Loucy (cell line): ENCODE measurements at regions not wholly inside any gene's neighbourhood (a gene's known extent, or its start where the extent isn't known, plus 50 kb on each side); places are given as distances from the start of the nearest gene placed in this dataset.
"Not testable (repeated sequence)": the region's sequence is repeated elsewhere in the genome, so short reads cannot be mapped to it uniquely, and the experiment has no call there.

ENCODE experiments used
- H2AFZ ChIP-seq: fragments of 200-600 bp; sonication (generic); 2 replicates; pipeline ENCODE4 v1.6.0; 2016; ENCODE audit warnings: antibody characterized with exemption, mild to moderate bottlenecking, low read length, moderate library complexity
- H3F3A ChIP-seq: fragments of 200-600 bp; 2 replicates; pipeline ENCODE4 v1.6.0; 2016; ENCODE audit warnings: antibody characterized with exemption, low read depth, mild to moderate bottlenecking
- H3K27me3 ChIP-seq: fragments of 200-600 bp; sonication (generic); 2 replicates; pipeline ENCODE4 v1.6.1; 2014; ENCODE audit warnings: low read length, mild to moderate bottlenecking; ENCODE audit not compliant: insufficient read depth, poor library complexity, severe bottlenecking
- H3K36me3 ChIP-seq: fragments of 200-600 bp; sonication (generic); 2 replicates; pipeline ENCODE4 v1.6.1; 2016; ENCODE audit warnings: low read length; ENCODE audit not compliant: insufficient read depth
- H3K4me1 ChIP-seq: fragments of 200-600 bp; sonication (generic); 2 replicates; pipeline ENCODE4 v1.5.1; 2014; ENCODE audit warnings: low read length, mild to moderate bottlenecking; ENCODE audit not compliant: insufficient read depth, poor library complexity, severe bottlenecking
- H3K4me2 ChIP-seq: fragments of 200-600 bp; sonication (generic); 2 replicates; pipeline ENCODE4 v1.6.0; 2014; ENCODE audit warnings: antibody characterized with exemption, low read length, low read depth, mild to moderate bottlenecking; ENCODE audit not compliant: poor library complexity, severe bottlenecking
- H3K4me3 ChIP-seq: fragments of 200-600 bp; sonication (generic); 2 replicates; pipeline ENCODE4 v1.5.1; 2014; ENCODE audit warnings: low read length, mild to moderate bottlenecking, mixed read lengths; ENCODE audit not compliant: poor library complexity, severe bottlenecking
- H3K79me2 ChIP-seq: fragments of 200-600 bp; sonication (generic); 2 replicates; pipeline ENCODE4 v1.6.1; 2014; ENCODE audit warnings: low read length; ENCODE audit not compliant: insufficient read depth
- H3K9ac ChIP-seq: fragments of 200-600 bp; sonication (generic); 2 replicates; pipeline ENCODE4 v1.6.0; 2014; ENCODE audit warnings: mild to moderate bottlenecking, low read depth, low read length, moderate library complexity; ENCODE audit not compliant: poor library complexity, severe bottlenecking
- H3K9me2 ChIP-seq: fragments of 200-600 bp; sonication (generic); replicated peaks from 2 replicates; pipeline ENCODE4 v1.6.1; 2016; ENCODE audit warnings: low read depth, low read length, mixed read lengths
- H3K9me3 ChIP-seq: fragments of 200-600 bp; sonication (generic); 2 replicates; pipeline ENCODE4 v1.6.1; 2014; ENCODE audit warnings: mild to moderate bottlenecking, antibody characterized with exemption, low read length, low read depth; ENCODE audit not compliant: insufficient read depth
- H4K20me1 ChIP-seq: fragments of 200-600 bp; sonication (generic); 2 replicates; pipeline ENCODE4 v1.6.0; 2014; ENCODE audit warnings: antibody characterized with exemption, low read length, mild to moderate bottlenecking; ENCODE audit not compliant: insufficient read depth, poor library complexity, severe bottlenecking
- EZH2phosphoT487 ChIP-seq: fragments of 200-600 bp; IDR thresholded peaks from 2 replicates; pipeline ENCODE4 v1.6.1; 2018; ENCODE audit warnings: antibody characterized with exemption, mild to moderate bottlenecking, moderate library complexity, borderline replicate concordance
- TF ChIP-seq, protein P1 (sequence below): fragments of 200-600 bp; sonication (generic); conservative IDR thresholded peaks from 2 replicates; pipeline ENCODE4 v1.5.1; 2014; ENCODE audit warnings: mild to moderate bottlenecking, antibody characterized with exemption, low read length

DNA sequence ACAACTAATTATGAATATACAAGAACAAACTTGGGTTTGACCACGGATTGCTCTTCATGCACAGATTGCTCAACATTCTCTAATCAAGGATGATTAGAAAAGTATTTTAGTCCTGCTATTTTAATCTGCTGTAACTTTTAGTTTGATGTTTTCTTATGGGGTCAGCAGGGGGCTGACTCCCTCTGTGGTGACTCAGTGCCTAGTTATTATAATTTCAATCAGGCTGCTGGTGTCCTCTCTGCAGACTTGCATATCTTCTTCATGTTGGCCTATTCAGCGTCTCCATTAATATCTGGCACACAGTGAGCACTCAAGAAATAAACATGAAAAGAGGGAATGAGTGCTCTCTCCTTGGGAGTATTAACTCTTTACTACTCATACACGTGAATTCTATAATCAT is 223.8 kb upstream of the DDI1 start:
- H3F3A ChIP-seq: no peaks in the 10 kb centered on the region
- no peaks in the 10 kb centered on the region for H3K79me2 ChIP-seq
- no peaks in the 10 kb centered on the region for H3K36me3 ChIP-seq
- H3K9ac ChIP-seq: no peak overlapping the region
- no peaks in the 10 kb centered on the region for H3K27me3 ChIP-seq
- no peaks in the 10 kb centered on the region for H4K20me1 ChIP-seq
- no peak for TF ChIP-seq EZH2phosphoT487
- TF ChIP-seq, protein P1, sequence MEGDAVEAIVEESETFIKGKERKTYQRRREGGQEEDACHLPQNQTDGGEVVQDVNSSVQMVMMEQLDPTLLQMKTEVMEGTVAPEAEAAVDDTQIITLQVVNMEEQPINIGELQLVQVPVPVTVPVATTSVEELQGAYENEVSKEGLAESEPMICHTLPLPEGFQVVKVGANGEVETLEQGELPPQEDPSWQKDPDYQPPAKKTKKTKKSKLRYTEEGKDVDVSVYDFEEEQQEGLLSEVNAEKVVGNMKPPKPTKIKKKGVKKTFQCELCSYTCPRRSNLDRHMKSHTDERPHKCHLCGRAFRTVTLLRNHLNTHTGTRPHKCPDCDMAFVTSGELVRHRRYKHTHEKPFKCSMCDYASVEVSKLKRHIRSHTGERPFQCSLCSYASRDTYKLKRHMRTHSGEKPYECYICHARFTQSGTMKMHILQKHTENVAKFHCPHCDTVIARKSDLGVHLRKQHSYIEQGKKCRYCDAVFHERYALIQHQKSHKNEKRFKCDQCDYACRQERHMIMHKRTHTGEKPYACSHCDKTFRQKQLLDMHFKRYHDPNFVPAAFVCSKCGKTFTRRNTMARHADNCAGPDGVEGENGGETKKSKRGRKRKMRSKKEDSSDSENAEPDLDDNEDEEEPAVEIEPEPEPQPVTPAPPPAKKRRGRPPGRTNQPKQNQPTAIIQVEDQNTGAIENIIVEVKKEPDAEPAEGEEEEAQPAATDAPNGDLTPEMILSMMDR: peak; percentile 40
- no peak overlapping the region for H2AFZ ChIP-seq
- H3K4me3 ChIP-seq: no peak overlapping the region
- no peaks in the 10 kb centered on the region for H3K4me1 ChIP-seq
- no peaks in the 10 kb centered on the region for H3K9me2 ChIP-seq
- H3K4me2 ChIP-seq: no peak overlapping the region
- 0 out of 2 replicates have a peak, but pooled peaks cover 3% of the 10 kb centered on the region for H3K9me3 ChIP-seq

DNA sequence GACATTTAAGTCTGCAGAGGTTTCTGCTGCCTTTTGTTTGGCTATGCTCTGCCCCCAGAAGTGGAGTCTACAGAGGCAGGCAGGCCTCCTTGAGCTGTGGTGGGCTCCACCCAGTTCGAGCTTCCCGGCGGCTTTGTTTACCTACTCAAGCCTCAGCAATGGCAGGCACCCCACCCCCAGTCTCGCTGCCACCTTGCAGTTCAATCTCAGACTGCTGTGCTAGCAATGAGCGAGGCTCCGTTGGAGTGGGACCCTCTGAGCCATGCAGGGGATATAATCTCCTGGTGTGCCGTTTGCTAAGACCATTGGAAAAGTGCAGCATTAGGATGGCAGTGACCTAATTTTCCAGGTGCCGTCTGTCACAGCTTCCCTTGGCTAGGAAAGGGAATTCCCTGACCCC is 216.1 kb upstream of the DDI1 start:
- not testable (repeated sequence) for H3K4me3 ChIP-seq, H3K9me2 ChIP-seq, H3K27me3 ChIP-seq, H3K79me2 ChIP-seq, H3K9me3 ChIP-seq, H4K20me1 ChIP-seq, H3K4me1 ChIP-seq, H3F3A ChIP-seq, H3K36me3 ChIP-seq, H2AFZ ChIP-seq, H3K9ac ChIP-seq, H3K4me2 ChIP-seq

DNA sequence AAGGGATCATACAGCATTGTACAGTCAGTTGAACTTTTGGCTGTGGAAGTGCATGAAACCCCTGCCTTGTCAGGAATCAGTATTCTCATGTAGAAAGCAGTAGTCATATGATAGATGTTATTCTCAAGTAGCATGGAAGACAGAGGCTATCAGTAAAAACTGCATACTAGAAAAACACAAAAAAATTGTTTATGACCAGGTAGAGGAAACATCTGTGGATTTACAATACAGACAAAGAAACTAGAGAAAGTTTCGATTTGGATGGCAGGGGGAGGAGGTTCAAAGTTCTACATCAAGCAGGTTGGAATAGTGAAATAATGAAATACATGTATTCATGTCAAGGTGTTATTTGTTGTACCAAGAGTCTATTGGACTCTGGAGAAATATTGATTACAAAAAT is 212.3 kb upstream of the DDI1 start:
- no peaks in the 10 kb centered on the region for H3K9me3 ChIP-seq

DNA sequence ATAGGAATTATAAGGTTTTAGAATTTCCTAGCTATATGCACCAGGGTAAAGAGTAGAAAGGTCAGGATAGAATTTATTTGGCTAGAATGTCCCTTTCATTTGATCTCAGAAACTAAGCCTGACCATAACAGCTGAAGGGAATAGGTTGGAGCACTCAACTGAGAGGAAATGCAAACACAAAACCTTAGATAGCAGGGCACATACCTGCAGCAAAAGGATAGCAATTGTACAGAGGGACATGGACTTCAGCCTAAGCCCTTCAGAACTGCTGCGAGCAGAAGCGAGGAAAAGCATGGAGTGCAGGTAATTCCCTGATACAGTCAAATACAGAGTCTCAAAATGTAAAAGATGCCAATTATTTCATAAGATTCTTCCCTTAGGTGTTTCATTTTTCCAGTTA is 211.0 kb upstream of the DDI1 start:
- no peaks in the 10 kb centered on the region for H3K36me3 ChIP-seq
- H3K79me2 ChIP-seq: no peaks in the 10 kb centered on the region
- TF ChIP-seq, protein P1: no peak
- no peak for TF ChIP-seq EZH2phosphoT487
- H3K9me3 ChIP-seq: no peaks in the 10 kb centered on the region
- H2AFZ ChIP-seq: no peak overlapping the region
- no peaks in the 10 kb centered on the region for H3K9me2 ChIP-seq
- no peak overlapping the region for H3K4me2 ChIP-seq
- no peaks in the 10 kb centered on the region for H4K20me1 ChIP-seq
- H3K9ac ChIP-seq: no peak overlapping the region
- H3K4me1 ChIP-seq: no peaks in the 10 kb centered on the region
- no peaks in the 10 kb centered on the region for H3K27me3 ChIP-seq
- H3F3A ChIP-seq: no peaks in the 10 kb centered on the region
- H3K4me3 ChIP-seq: no peak overlapping the region

More for the DNA sequence above, 212.3 kb upstream of the DDI1 start:
- no peaks in the 10 kb centered on the region for H3K9me2 ChIP-seq
- H3K4me3 ChIP-seq: no peak overlapping the region
- H3K36me3 ChIP-seq: no peaks in the 10 kb centered on the region
- H3K4me2 ChIP-seq: no peak overlapping the region
- H3F3A ChIP-seq: no peaks in the 10 kb centered on the region
- H2AFZ ChIP-seq: no peak overlapping the region
- no peaks in the 10 kb centered on the region for H4K20me1 ChIP-seq
- H3K4me1 ChIP-seq: no peaks in the 10 kb centered on the region
- TF ChIP-seq EZH2phosphoT487: no peak
- no peaks in the 10 kb centered on the region for H3K79me2 ChIP-seq
- no peak overlapping the region for H3K9ac ChIP-seq
- H3K27me3 ChIP-seq: no peaks in the 10 kb centered on the region
